Hepatocyte (in vitro differentiated cells): ENCODE measurements at regions not wholly inside any gene's neighbourhood (a gene's known extent, or its start where the extent isn't known, plus 50 kb on each side); places are given as distances from the start of the nearest gene placed in this dataset.
A peak's percentile ranks its signal among the peaks of the same experiment; 100 is the strongest.
"Not testable (repeated sequence)": the region's sequence is repeated elsewhere in the genome, so short reads cannot be mapped to it uniquely, and the experiment has no call there.

Source experiments
- DNase-seq: peaks from one replicate; pipeline ENCODE4 v3.0.0-alpha.2; 2016; ENCODE audit warnings: low spot score
- H2AFZ ChIP-seq: fragments of 200-600 bp; sonication (generic); 2 replicates; pipeline ENCODE4 v1.6.0; 2016; ENCODE audit warnings: antibody characterized with exemption, mild to moderate bottlenecking
- H3K27ac ChIP-seq: fragments of 200-600 bp; sonication (generic); 2 replicates; pipeline ENCODE4 v1.5.1; 2016; ENCODE audit warnings: mild to moderate bottlenecking
- H3K27me3 ChIP-seq: fragments of 200-600 bp; sonication (generic); 2 replicates; pipeline ENCODE4 v1.6.1; 2016
- H3K36me3 ChIP-seq: fragments of 200-600 bp; sonication (generic); replicated peaks from 2 replicates; pipeline ENCODE4 v1.5.1; 2016; ENCODE audit warnings: low read depth; ENCODE audit not compliant: insufficient read depth
- H3K4me1 ChIP-seq: fragments of 200-600 bp; sonication (generic); 2 replicates; pipeline ENCODE4 v1.5.1; 2016; ENCODE audit warnings: mild to moderate bottlenecking, moderate library complexity; ENCODE audit not compliant: insufficient read depth
- H3K4me2 ChIP-seq: fragments of 200-600 bp; sonication (generic); 2 replicates; pipeline ENCODE4 v1.6.0; 2016
- H3K4me3 ChIP-seq: fragments of 200-600 bp; sonication (generic); 2 replicates; pipeline ENCODE4 v1.5.1; 2016; ENCODE audit warnings: mild to moderate bottlenecking
- H3K79me2 ChIP-seq: fragments of 200-600 bp; sonication (generic); 2 replicates; pipeline ENCODE4 v1.6.0; 2017; ENCODE audit warnings: mild to moderate bottlenecking
- H3K9me2 ChIP-seq: fragments of 200-600 bp; sonication (generic); replicated peaks from 2 replicates; pipeline ENCODE4 v1.6.0; 2017; ENCODE audit warnings: mild to moderate bottlenecking; ENCODE audit not compliant: insufficient read depth
- H3K9me3 ChIP-seq: fragments of 200-600 bp; sonication (generic); 2 replicates; pipeline ENCODE4 v1.5.1; 2016; ENCODE audit warnings: low read depth, mild to moderate bottlenecking
- H4K20me1 ChIP-seq: fragments of 200-600 bp; sonication (generic); 2 replicates; pipeline ENCODE4 v1.6.0; 2016; ENCODE audit warnings: mild to moderate bottlenecking; ENCODE audit not compliant: insufficient read depth, poor library complexity, severe bottlenecking
- CTCF ChIP-seq: fragments of 200-600 bp; sonication (generic); IDR thresholded peaks from 2 replicates; pipeline ENCODE4 v1.5.1; 2016; ENCODE audit warnings: antibody characterized with exemption, mild to moderate bottlenecking; ENCODE audit not compliant: poor library complexity
- WGBS: methylation state at CpG from one replicate; pipeline ENCODE4 v1.1.6; 2016; ENCODE audit warnings: low lambda C conversion rate; ENCODE audit errors: missing lambda C conversion rate; 5-methylcytosine and 5-hydroxymethylcytosine counted together

GRCh38 chr9:43127949-43128348 lies 944.5 kb downstream of the SPATA31A6 start:
- not testable (repeated sequence) for H3K4me1 ChIP-seq, H2AFZ ChIP-seq, H3K9me3 ChIP-seq, H3K4me2 ChIP-seq, H3K27me3 ChIP-seq, H3K79me2 ChIP-seq, H3K27ac ChIP-seq, H3K36me3 ChIP-seq, H3K4me3 ChIP-seq, H4K20me1 ChIP-seq, H3K9me2 ChIP-seq, DNase-seq
- peak; percentile 24 for TF ChIP-seq CTCF
- 67% methylated on average over 1 of the region's 4 CpGs for WGBS

GRCh38 chr9:43130744-43131171 lies 947.3 kb downstream of the SPATA31A6 start:
- H3K36me3 ChIP-seq, DNase-seq, H3K9me2 ChIP-seq, H4K20me1 ChIP-seq, H3K9me3 ChIP-seq, H3K27me3 ChIP-seq, H3K4me1 ChIP-seq, H3K4me2 ChIP-seq, H2AFZ ChIP-seq, H3K4me3 ChIP-seq, H3K79me2 ChIP-seq: not testable (repeated sequence)
- WGBS: 69% methylated on average over 2 of the region's 2 CpGs
- H3K27ac ChIP-seq: peak overlapping the region; percentile 73

- H3K27me3 ChIP-seq, H3K79me2 ChIP-seq: not testable (repeated sequence)
These were observed 952.0 kb downstream of the SPATA31A6 start for GRCh38 chr9:43135440-43135839.

GRCh38 chr9:43138909-43139308 lies 955.5 kb downstream of the SPATA31A6 start:
- not testable (repeated sequence) for H3K27me3 ChIP-seq, H4K20me1 ChIP-seq, H3K4me2 ChIP-seq, H3K4me1 ChIP-seq, H3K79me2 ChIP-seq, H2AFZ ChIP-seq, DNase-seq, H3K4me3 ChIP-seq, H3K27ac ChIP-seq, H3K9me3 ChIP-seq, H3K9me2 ChIP-seq, H3K36me3 ChIP-seq
- 86% methylated on average over 6 of the region's 10 CpGs for WGBS

More at GRCh38 chr9:43135440-43135839, 952.0 kb downstream of the SPATA31A6 start:
- H3K9me2 ChIP-seq, H2AFZ ChIP-seq, H3K27ac ChIP-seq, H4K20me1 ChIP-seq, H3K4me3 ChIP-seq, H3K4me1 ChIP-seq, H3K4me2 ChIP-seq, H3K9me3 ChIP-seq, DNase-seq, H3K36me3 ChIP-seq: not testable (repeated sequence)
- 78% methylated on average over 4 of the region's 4 CpGs for WGBS

- not testable (repeated sequence) for H3K27me3 ChIP-seq, H3K4me2 ChIP-seq, DNase-seq, H4K20me1 ChIP-seq, H3K4me3 ChIP-seq, H3K9me2 ChIP-seq, H3K9me3 ChIP-seq, H3K27ac ChIP-seq, H3K4me1 ChIP-seq, H3K79me2 ChIP-seq, H2AFZ ChIP-seq, H3K36me3 ChIP-seq
- 66% methylated on average over 4 of the region's 5 CpGs for WGBS
These were observed 955.9 kb downstream of the SPATA31A6 start for GRCh38 chr9:43139349-43139748.

GRCh38 chr9:43139878-43140608 lies 956.6 kb downstream of the SPATA31A6 start:
- not testable (repeated sequence) for H3K4me2 ChIP-seq, H3K36me3 ChIP-seq, H2AFZ ChIP-seq, H3K27ac ChIP-seq, H3K9me2 ChIP-seq, DNase-seq, H3K9me3 ChIP-seq, H3K4me3 ChIP-seq, H3K27me3 ChIP-seq, H3K79me2 ChIP-seq, H4K20me1 ChIP-seq, H3K4me1 ChIP-seq
- 85% methylated on average over 6 of the region's 8 CpGs for WGBS
